PC-9 (cell line): ENCODE measurements at regions not wholly inside any gene's neighbourhood (a gene's known extent, or its start where the extent isn't known, plus 50 kb on each side); places are given as distances from the start of the nearest gene placed in this dataset.

ENCODE experiments used
- BruUV-seq: library from RNA; stranded (reverse); fragments of 400-500 nt; replicated peaks from 2 replicates; lab custom pipeline; 2021; lab: Mats Ljungman, UMichigan
- CTCF ChIA-PET: fragments of 300-600 bp; sonication (Branson Sonifier 250); formaldehyde crosslinking; loops from one replicate; lab custom pipeline; 2022; ENCODE audit warnings: antibody characterized with exemption; lab: Charles Lee
- POLR2A ChIA-PET: fragments of 300-600 bp; sonication (Branson Sonifier 250); formaldehyde crosslinking; loops from one replicate; lab custom pipeline; 2022; ENCODE audit warnings: antibody characterized with exemption; ENCODE audit not compliant: unreplicated experiment; lab: Charles Lee
- DNase-seq, 2 experiments: peaks; one replicate each; pipeline versions ENCODE4 v3.0.0 to v3.0.0-alpha.2; 2015 to 2022; ENCODE audit warnings: mixed read lengths in 1 of 2
- H2AFZ ChIP-seq: fragments of 200-600 bp; sonication (generic); 2 replicates; pipeline ENCODE4 v1.8.1; 2017; ENCODE audit warnings: antibody characterized with exemption
- H3F3A ChIP-seq: fragments of 200-600 bp; sonication (generic); 2 replicates; pipeline ENCODE4 v1.8.1; 2017; ENCODE audit warnings: antibody characterized with exemption, mild to moderate bottlenecking, low read depth; ENCODE audit not compliant: insufficient read depth
- H3K27ac ChIP-seq: fragments of 200-600 bp; sonication (generic); 2 replicates; pipeline ENCODE4 v1.6.1; 2016; ENCODE audit warnings: mixed run types
- H3K27me3 ChIP-seq: fragments of 200-600 bp; sonication (generic); 2 replicates; pipeline ENCODE4 v1.6.1; 2016; ENCODE audit warnings: low read depth, mixed run types; ENCODE audit not compliant: insufficient read depth
- H3K36me3 ChIP-seq: fragments of 200-600 bp; sonication (generic); 2 replicates; pipeline ENCODE4 v1.6.1; 2016; ENCODE audit warnings: low read depth, mixed run types
- H3K4me1 ChIP-seq: fragments of 200-600 bp; sonication (generic); replicated peaks from 2 replicates; pipeline ENCODE4 v1.6.1; 2016; ENCODE audit warnings: mixed run types; ENCODE audit not compliant: insufficient read depth
- H3K4me2 ChIP-seq: fragments of 200-600 bp; sonication (generic); 2 replicates; pipeline ENCODE4 v1.6.1; 2017; ENCODE audit warnings: mixed run types
- H3K4me3 ChIP-seq: fragments of 200-600 bp; sonication (generic); 2 replicates; pipeline ENCODE4 v1.6.1; 2016; ENCODE audit warnings: mixed run types
- H3K79me2 ChIP-seq: fragments of 200-600 bp; sonication (generic); 2 replicates; pipeline ENCODE4 v1.6.1; 2017; ENCODE audit warnings: low read depth, mixed run types
- H3K9me2 ChIP-seq: fragments of 200-600 bp; sonication (generic); 2 replicates; pipeline ENCODE4 v1.8.1; 2017; ENCODE audit warnings: mild to moderate bottlenecking; ENCODE audit not compliant: insufficient read depth
- H3K9me3 ChIP-seq: fragments of 200-600 bp; sonication (generic); 2 replicates; pipeline ENCODE4 v1.8.1; 2016; ENCODE audit warnings: low read depth; ENCODE audit not compliant: insufficient read depth
- H4K20me1 ChIP-seq: fragments of 200-600 bp; sonication (generic); 2 replicates; pipeline ENCODE4 v1.8.1; 2017; ENCODE audit not compliant: insufficient read depth
- EZH2 ChIP-seq: fragments of 200-600 bp; sonication (generic); IDR thresholded peaks from 2 replicates; pipeline ENCODE4 v1.8.0; 2017; ENCODE audit warnings: antibody characterized with exemption, low read depth
- intact Hi-C: fragments of 100-400 bp; cut with micrococcal nuclease; formaldehyde crosslinking; loops from one replicate; pipeline ENCODE4 v1.10.0; 2022; ENCODE audit not compliant: unreplicated experiment
- TF ChIP-seq, protein P1 (sequence below): fragments of 200-600 bp; sonication (generic); conservative IDR thresholded peaks from 2 replicates; pipeline ENCODE4 v1.6.1; 2017; ENCODE audit warnings: mixed run types, antibody characterized with exemption, mild to moderate bottlenecking, moderate library complexity

DNA sequence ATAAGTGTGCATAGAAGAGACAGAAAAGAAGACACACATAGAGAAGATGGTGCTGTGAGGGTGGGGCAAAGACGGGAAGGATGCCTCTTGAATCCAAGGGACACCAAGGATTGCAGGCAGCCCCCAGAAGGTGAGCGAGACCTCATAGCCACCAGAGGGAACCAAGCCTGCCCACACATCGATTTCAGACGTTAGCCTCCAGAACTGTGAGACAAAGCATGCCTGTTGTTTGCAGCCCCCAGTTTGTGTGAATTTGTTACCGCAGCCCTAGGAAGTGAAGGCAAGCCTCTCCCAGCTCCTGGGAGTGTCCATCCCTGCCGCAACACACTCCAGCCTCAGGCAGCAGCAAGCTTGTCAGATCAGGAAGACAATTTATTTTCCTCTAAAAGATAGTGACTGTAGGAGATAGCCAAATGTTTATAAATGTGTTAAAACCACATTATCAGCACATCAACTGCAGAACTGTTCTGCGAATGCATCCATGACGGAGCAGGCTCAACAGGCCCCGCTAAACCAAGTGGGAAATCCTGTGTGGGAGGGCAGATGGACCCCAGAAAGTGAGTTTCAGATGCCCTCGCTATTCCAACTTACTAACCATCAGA, 543.3 kb downstream of the MATN1 start:
- H3F3A ChIP-seq = no peaks in the 10 kb centered on the region
- H3K79me2 ChIP-seq = no peaks in the 10 kb centered on the region
- H3K4me3 ChIP-seq = no peak overlapping the region
- H4K20me1 ChIP-seq = no peaks in the 10 kb centered on the region
- POLR2A ChIA-PET = interaction anchor here (0.6 kb wide), 1 partner anchor 801 kb away, joined by 3 read pairs; no protein-coding TSS in a partner anchor
- no peaks in the 10 kb centered on the region for H3K9me3 ChIP-seq
- intact Hi-C loops = no loop called here
- H3K9me2 ChIP-seq = no peaks in the 10 kb centered on the region
- CTCF ChIA-PET = no interaction called here
- H2AFZ ChIP-seq = no peak overlapping the region
- H3K27me3 ChIP-seq = peaks cover 8% of the 10 kb centered on the region; the same call in 1 of the 2 replicates
- H3K27ac ChIP-seq = no peak overlapping the region
- TF ChIP-seq, protein P1, sequence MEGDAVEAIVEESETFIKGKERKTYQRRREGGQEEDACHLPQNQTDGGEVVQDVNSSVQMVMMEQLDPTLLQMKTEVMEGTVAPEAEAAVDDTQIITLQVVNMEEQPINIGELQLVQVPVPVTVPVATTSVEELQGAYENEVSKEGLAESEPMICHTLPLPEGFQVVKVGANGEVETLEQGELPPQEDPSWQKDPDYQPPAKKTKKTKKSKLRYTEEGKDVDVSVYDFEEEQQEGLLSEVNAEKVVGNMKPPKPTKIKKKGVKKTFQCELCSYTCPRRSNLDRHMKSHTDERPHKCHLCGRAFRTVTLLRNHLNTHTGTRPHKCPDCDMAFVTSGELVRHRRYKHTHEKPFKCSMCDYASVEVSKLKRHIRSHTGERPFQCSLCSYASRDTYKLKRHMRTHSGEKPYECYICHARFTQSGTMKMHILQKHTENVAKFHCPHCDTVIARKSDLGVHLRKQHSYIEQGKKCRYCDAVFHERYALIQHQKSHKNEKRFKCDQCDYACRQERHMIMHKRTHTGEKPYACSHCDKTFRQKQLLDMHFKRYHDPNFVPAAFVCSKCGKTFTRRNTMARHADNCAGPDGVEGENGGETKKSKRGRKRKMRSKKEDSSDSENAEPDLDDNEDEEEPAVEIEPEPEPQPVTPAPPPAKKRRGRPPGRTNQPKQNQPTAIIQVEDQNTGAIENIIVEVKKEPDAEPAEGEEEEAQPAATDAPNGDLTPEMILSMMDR = no peak
- TF ChIP-seq EZH2 = no peak
- H3K36me3 ChIP-seq = no peaks in the 10 kb centered on the region
- no peak overlapping the region for H3K4me2 ChIP-seq
- no peak for DNase-seq
- BruUV-seq = no TSS peak
- H3K4me1 ChIP-seq = no peaks in the 10 kb centered on the region

DNA sequence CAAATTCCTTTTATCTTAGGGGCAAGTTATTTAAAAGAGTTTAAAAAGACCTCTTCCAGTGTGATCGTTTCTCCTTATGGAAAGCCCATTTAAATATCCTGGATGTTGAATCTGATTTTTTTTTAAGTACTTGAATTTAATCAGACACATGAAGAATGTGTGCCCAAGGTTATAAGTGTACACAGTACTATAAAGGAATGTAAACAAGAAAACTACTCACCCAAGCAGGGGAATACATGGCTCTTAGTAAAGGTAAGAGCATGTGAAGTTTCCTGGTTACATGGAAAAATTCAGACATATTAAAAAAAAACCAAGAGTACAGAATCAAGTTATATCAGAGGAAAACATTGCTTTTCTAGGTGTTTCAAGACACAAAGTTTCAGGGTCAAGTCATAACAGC, 546.9 kb downstream of the MATN1 start:
- TF ChIP-seq EZH2 = no peak
- TF ChIP-seq, protein P1 = no peak
- H3K27me3 ChIP-seq = peaks cover 8% of the 10 kb centered on the region; the same call in 1 of the 2 replicates
- no peaks in the 10 kb centered on the region for H3K4me1 ChIP-seq
- no peak overlapping the region for H2AFZ ChIP-seq
- H3K79me2 ChIP-seq = no peaks in the 10 kb centered on the region
- ChIA-PET CTCF (interaction anchor here (0.6 kb wide), 1 partner anchor 40 kb away, joined by 3 read pairs; no protein-coding TSS in a partner anchor), POLR2A (interaction anchor here (0.7 kb wide), 1 partner anchor 161 kb away, joined by 6 read pairs; no protein-coding TSS in a partner anchor)
- H3K9me2 ChIP-seq = no peaks in the 10 kb centered on the region
- DNase-seq = no peak
- H3K4me3 ChIP-seq = no peak overlapping the region
- no peaks in the 10 kb centered on the region for H4K20me1 ChIP-seq
- no peaks in the 10 kb centered on the region for H3F3A ChIP-seq
- no peak overlapping the region for H3K27ac ChIP-seq
- intact Hi-C loops = no loop called here
- no peaks in the 10 kb centered on the region for H3K36me3 ChIP-seq
- no TSS peak for BruUV-seq
- no peak overlapping the region for H3K4me2 ChIP-seq
- no peaks in the 10 kb centered on the region for H3K9me3 ChIP-seq

DNA sequence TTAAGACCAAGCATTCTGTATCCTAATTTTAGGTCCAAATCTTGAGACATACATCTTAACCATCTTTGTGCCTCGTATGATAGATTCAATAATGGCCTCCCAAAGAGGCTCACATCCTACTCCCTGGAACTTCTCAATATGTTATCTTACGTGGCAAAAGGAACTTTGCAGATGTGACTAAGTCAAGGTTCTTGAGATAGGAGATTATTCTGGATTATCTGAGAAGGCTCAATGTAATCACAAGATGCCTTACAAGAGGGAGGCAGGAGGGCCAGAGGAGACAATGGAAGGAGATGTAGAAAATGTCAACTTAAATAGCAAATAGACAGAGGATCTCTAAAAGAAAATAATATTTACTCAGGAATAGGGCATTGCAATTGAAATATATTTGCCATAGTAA, 548.9 kb downstream of the MATN1 start:
- no peaks in the 10 kb centered on the region for H3K79me2 ChIP-seq
- no TSS peak for BruUV-seq
- TF ChIP-seq, protein P1 = no peak
- TF ChIP-seq EZH2 = no peak
- H3F3A ChIP-seq = no peaks in the 10 kb centered on the region
- no peak overlapping the region for H3K4me2 ChIP-seq
- H3K27ac ChIP-seq = no peak overlapping the region
- ChIA-PET POLR2A (no interaction called here), CTCF (no interaction called here)
- H3K36me3 ChIP-seq = no peaks in the 10 kb centered on the region
- peaks cover 8% of the 10 kb centered on the region for H3K27me3 ChIP-seq
- no peak overlapping the region for H2AFZ ChIP-seq
- DNase-seq = no peak
- no peaks in the 10 kb centered on the region for H3K9me3 ChIP-seq
- H3K4me1 ChIP-seq = no peaks in the 10 kb centered on the region
- no peak overlapping the region for H3K4me3 ChIP-seq
- no peaks in the 10 kb centered on the region for H4K20me1 ChIP-seq
- intact Hi-C loops = no loop called here
- H3K9me2 ChIP-seq = no peaks in the 10 kb centered on the region
